ENCODE measurements at regions not wholly inside any gene's neighbourhood (a gene's known extent, or its start where the extent isn't known, plus 50 kb on each side); places are given as distances from the start of the nearest gene placed in this dataset.

GRCh38 chr4:183830438-183830985 is 74.6 kb upstream of the STOX2 start:
- Histone ChIP-seq H3K36me3 (no peaks in the 10 kb centered on the region), H3F3A (ENCODE audit: low read depth) (no peaks in the 10 kb centered on the region), H3K4me3 (no peak overlapping the region), H3K9me3 (ENCODE audit: low read depth) (no peaks in the 10 kb centered on the region), H4K20me1 (ENCODE audit: low read depth) (no peaks in the 10 kb centered on the region), H3K79me2 (ENCODE audit: low read depth) (no peaks in the 10 kb centered on the region), H3K9ac (no peak overlapping the region), H3K27me3 (no peaks in the 10 kb centered on the region), H3K4me1 (no peaks in the 10 kb centered on the region), H3K4me2 (no peak overlapping the region), H3K27ac (no peak overlapping the region), H2AFZ (replicated peaks) (no peak overlapping the region)
- no peak for DNase-seq (ENCODE audit: low spot score)
- Mint-ChIP-seq H3K4me1 (peaks cover 18% of the 10 kb centered on the region), H3K4me3 (no peak overlapping the region), H3K27me3 (ENCODE audit: insufficient read depth, low read depth) (peaks cover 3% of the 10 kb centered on the region), H3K36me3 (no peaks in the 10 kb centered on the region), H3K9me3 (peaks cover 2% of the 10 kb centered on the region), H3K27ac (peak overlapping the region; percentile 55)
- TF ChIP-seq EZH2 (IDR thresholded peaks at IDR 0.05), result no peak
- TF ChIP-seq CTCF (IDR thresholded peaks at IDR 0.05), result no peak
- TF ChIP-seq EZH2phosphoT487 (IDR thresholded peaks at IDR 0.05), result no peak

DNA sequence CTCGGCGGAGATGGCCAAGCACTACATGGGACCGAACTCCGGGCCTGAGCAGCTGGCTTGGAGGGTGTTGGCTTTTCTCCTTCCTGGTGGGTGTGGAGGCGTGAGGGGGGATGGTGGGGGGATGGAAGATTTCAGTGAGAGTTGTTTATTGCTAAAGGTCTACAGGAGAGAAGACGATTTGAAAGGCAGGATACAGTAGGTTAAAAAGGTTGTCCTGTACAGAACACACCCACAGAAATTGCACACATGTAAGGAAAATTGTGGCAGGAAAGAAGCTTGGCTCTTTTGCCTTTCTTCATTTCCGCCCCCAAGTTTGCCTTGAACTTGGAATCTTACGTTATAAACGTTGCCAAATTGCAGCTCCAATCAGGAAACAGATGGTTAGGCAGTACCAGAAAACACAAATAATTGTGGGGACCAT is 74.1 kb upstream of the STOX2 start:
- Histone ChIP-seq H3K27ac (no peak overlapping the region), H3K4me1 (no peaks in the 10 kb centered on the region), H3K27me3 (no peaks in the 10 kb centered on the region), H4K20me1 (ENCODE audit: low read depth) (no peaks in the 10 kb centered on the region), H3K79me2 (ENCODE audit: low read depth) (no peaks in the 10 kb centered on the region), H3K4me2 (no peak overlapping the region), H3K9ac (no peak overlapping the region), H3K9me3 (ENCODE audit: low read depth) (no peaks in the 10 kb centered on the region), H3K36me3 (no peaks in the 10 kb centered on the region), H3K4me3 (no peak overlapping the region), H2AFZ (replicated peaks) (no peak overlapping the region), H3F3A (ENCODE audit: low read depth) (no peaks in the 10 kb centered on the region)
- peaks cover 13% of the 10 kb centered on the region for H3K4me1 Mint-ChIP-seq
- no peak overlapping the region for H3K27ac Mint-ChIP-seq
- no peak for DNase-seq (ENCODE audit: low spot score)
- TF ChIP-seq EZH2phosphoT487 (IDR thresholded peaks at IDR 0.05), result no peak
- no peak for TF ChIP-seq EZH2 (IDR thresholded peaks at IDR 0.05)
- no peak for TF ChIP-seq CTCF (IDR thresholded peaks at IDR 0.05)
- peaks cover 3% of the 10 kb centered on the region for H3K27me3 Mint-ChIP-seq (ENCODE audit: insufficient read depth, low read depth)
- H3K4me3 Mint-ChIP-seq, result no peak overlapping the region
- H3K36me3 Mint-ChIP-seq, result no peaks in the 10 kb centered on the region
- H3K9me3 Mint-ChIP-seq, result peaks cover 2% of the 10 kb centered on the region

- H3K27me3 ChIP-seq, result no peaks in the 10 kb centered on the region
- H4K20me1 ChIP-seq (ENCODE audit: low read depth), result no peaks in the 10 kb centered on the region
- H3K4me1 Mint-ChIP-seq, result peaks cover 7% of the 10 kb centered on the region
- no peak overlapping the region for H2AFZ ChIP-seq (replicated peaks)
- no peak overlapping the region for H3K27ac Mint-ChIP-seq
- DNase-seq (ENCODE audit: low spot score), result no peak
- H3K27me3 Mint-ChIP-seq (ENCODE audit: insufficient read depth, low read depth), result peaks cover 7% of the 10 kb centered on the region
- no peaks in the 10 kb centered on the region for H3F3A ChIP-seq (ENCODE audit: low read depth)
- H3K9ac ChIP-seq, result no peak overlapping the region
- H3K4me3 ChIP-seq, result no peak overlapping the region
- no peak overlapping the region for H3K4me3 Mint-ChIP-seq
- TF ChIP-seq EZH2 (IDR thresholded peaks at IDR 0.05) (no peak), CTCF (IDR thresholded peaks at IDR 0.05) (no peak), EZH2phosphoT487 (IDR thresholded peaks at IDR 0.05) (no peak)
- H3K9me3 ChIP-seq (ENCODE audit: low read depth), result no peaks in the 10 kb centered on the region
- H3K4me2 ChIP-seq, result no peak overlapping the region
- peaks cover 2% of the 10 kb centered on the region for H3K9me3 Mint-ChIP-seq
- no peak overlapping the region for H3K27ac ChIP-seq
- H3K79me2 ChIP-seq (ENCODE audit: low read depth), result no peaks in the 10 kb centered on the region
- no peaks in the 10 kb centered on the region for H3K36me3 Mint-ChIP-seq
- no peaks in the 10 kb centered on the region for H3K4me1 ChIP-seq
- no peaks in the 10 kb centered on the region for H3K36me3 ChIP-seq
Measured at GRCh38 chr4:183831683-183832082, 73.4 kb upstream of the STOX2 start.
